Liver (tissue), 8 donors: ENCODE measurements at regions not wholly inside any gene's neighbourhood (a gene's known extent, or its start where the extent isn't known, plus 50 kb on each side); places are given as distances from the start of the nearest gene placed in this dataset.

Experiments
- DNase-seq: peaks from one replicate; pipeline ENCODE4 v3.0.0-alpha.2; 2017; ENCODE audit warnings: low spot score
- H3K27ac ChIP-seq, 2 donors: one replicate each; pipeline ENCODE4 v1.7.0; 2013; ENCODE audit warnings: inconsistent platforms in 2 of 2, low read length in 2 of 2, control low read depth in 1 of 2, low read depth in 1 of 2, mild to moderate bottlenecking in 1 of 2
- H3K27me3 ChIP-seq, 4 donors: one replicate each; pipeline versions ENCODE4 v1.6.1 to v1.7.0; 2013; ENCODE audit warnings: low read length in 3 of 4, inconsistent platforms in 1 of 4, mild to moderate bottlenecking in 1 of 4, moderate library complexity in 1 of 4; ENCODE audit not compliant: control insufficient read depth in 4 of 4, insufficient read depth in 4 of 4
- H3K36me3 ChIP-seq, 4 donors: one replicate each; pipeline versions ENCODE4 v1.6.1 to v1.7.0; 2013; ENCODE audit warnings: low read length in 3 of 4, mild to moderate bottlenecking in 3 of 4, low read depth in 1 of 4, moderate library complexity in 1 of 4; ENCODE audit not compliant: control insufficient read depth in 4 of 4, insufficient read depth in 3 of 4
- H3K4me1 ChIP-seq, 4 donors: one replicate each; pipeline versions ENCODE4 v1.6.1 to v1.7.0; 2013; ENCODE audit warnings: low read length in 3 of 4, mild to moderate bottlenecking in 3 of 4, moderate library complexity in 1 of 4; ENCODE audit not compliant: control insufficient read depth in 4 of 4, insufficient read depth in 4 of 4
- H3K4me3 ChIP-seq, 3 donors: one replicate each; pipeline versions ENCODE4 v1.6.1 to v1.7.0; 2013; ENCODE audit warnings: low read length in 3 of 3, control low read depth in 1 of 3, low read depth in 1 of 3, mild to moderate bottlenecking in 1 of 3
- H3K9ac ChIP-seq, 2 donors: one replicate each; pipeline ENCODE4 v1.7.0; 2013; ENCODE audit warnings: low read length in 2 of 2, mild to moderate bottlenecking in 2 of 2, moderate library complexity in 2 of 2, control low read depth in 1 of 2, low read depth in 1 of 2
- H3K9me3 ChIP-seq, 4 donors: one replicate each; pipeline versions ENCODE4 v1.6.1 to v1.7.0; 2013; ENCODE audit warnings: low read length in 3 of 4; ENCODE audit not compliant: control insufficient read depth in 4 of 4
- ATF3 ChIP-seq: IDR thresholded peaks from 2 replicates; pipeline ENCODE4 v1.6.1; 2016; ENCODE audit warnings: antibody characterized with exemption
- CTCF ChIP-seq: fragments of 150-350 bp; IDR thresholded peaks from 2 replicates; pipeline ENCODE4 v1.5.1; 2017; ENCODE audit warnings: improper control_type of control experiment, low read depth, low read length; ENCODE audit not compliant: missing input control
- EGR1 ChIP-seq, 2 donors: IDR thresholded peaks; 2 replicates each; pipeline ENCODE4 v1.6.1; 2016 to 2018; ENCODE audit warnings: antibody characterized with exemption in 2 of 2, low read depth in 2 of 2
- FOXA1 ChIP-seq: IDR thresholded peaks from 2 replicates; pipeline ENCODE4 v1.6.1; 2016; ENCODE audit warnings: antibody characterized with exemption
- FOXA2 ChIP-seq: IDR thresholded peaks from 2 replicates; pipeline ENCODE4 v1.6.1; 2016; ENCODE audit warnings: antibody characterized with exemption
- GABPA ChIP-seq, 2 donors: IDR thresholded peaks in 1 of 2; conservative IDR thresholded peaks in 1 of 2; 2 replicates each; pipeline ENCODE4 v1.6.1; 2016; ENCODE audit warnings: antibody characterized with exemption in 2 of 2, mild to moderate bottlenecking in 1 of 2, moderate library complexity in 1 of 2
- HNF4A ChIP-seq, 2 donors: conservative IDR thresholded peaks; 2 replicates each; pipeline ENCODE4 v1.6.1; 2016; ENCODE audit warnings: antibody characterized with exemption in 2 of 2, mild to moderate bottlenecking in 2 of 2
- HNF4G ChIP-seq: IDR thresholded peaks from 2 replicates; pipeline ENCODE4 v1.6.1; 2016; ENCODE audit warnings: antibody characterized with exemption
- JUND ChIP-seq, 2 donors: IDR thresholded peaks; 2 replicates each; pipeline ENCODE4 v1.6.1; 2016; ENCODE audit warnings: antibody characterized with exemption in 2 of 2
- MAX ChIP-seq: IDR thresholded peaks from 2 replicates; pipeline ENCODE4 v1.6.1; 2016; ENCODE audit warnings: antibody characterized with exemption
- RAD21 ChIP-seq, 2 donors: IDR thresholded peaks; 2 replicates each; pipeline ENCODE4 v1.6.1; 2016; ENCODE audit warnings: antibody characterized with exemption in 2 of 2, mild to moderate bottlenecking in 2 of 2
- RXRA ChIP-seq, 2 donors: IDR thresholded peaks; 2 replicates each; pipeline ENCODE4 v1.6.1; 2017 to 2018; ENCODE audit warnings: antibody characterized with exemption in 2 of 2, mild to moderate bottlenecking in 1 of 2
- SP1 ChIP-seq: IDR thresholded peaks from 2 replicates; pipeline ENCODE4 v1.6.1; 2018; ENCODE audit warnings: antibody characterized with exemption, mild to moderate bottlenecking
- YY1 ChIP-seq: IDR thresholded peaks from 2 replicates; pipeline ENCODE4 v1.6.1; 2016; ENCODE audit warnings: antibody characterized with exemption, mild to moderate bottlenecking
- WGBS: extraction: QIAGEN DNeasy Blood & Tissue Kit; methylation state at CpG from one replicate; pipeline ENCODE4 v1.1.7; 2013; 5-methylcytosine and 5-hydroxymethylcytosine counted together
- TF ChIP-seq, protein P1 (sequence below): IDR thresholded peaks from 2 replicates; pipeline ENCODE4 v1.6.1; 2016; ENCODE audit warnings: antibody characterized with exemption, mild to moderate bottlenecking
- TF ChIP-seq, protein P2 (sequence below): IDR thresholded peaks from 2 replicates; pipeline ENCODE4 v1.6.1; 2016; ENCODE audit warnings: antibody characterized with exemption
- donor health status: healthy.
- donor health status: healthy.
- donor health status: healthy.
- donor health status: healthy.
- donor health status: healthy.

DNA sequence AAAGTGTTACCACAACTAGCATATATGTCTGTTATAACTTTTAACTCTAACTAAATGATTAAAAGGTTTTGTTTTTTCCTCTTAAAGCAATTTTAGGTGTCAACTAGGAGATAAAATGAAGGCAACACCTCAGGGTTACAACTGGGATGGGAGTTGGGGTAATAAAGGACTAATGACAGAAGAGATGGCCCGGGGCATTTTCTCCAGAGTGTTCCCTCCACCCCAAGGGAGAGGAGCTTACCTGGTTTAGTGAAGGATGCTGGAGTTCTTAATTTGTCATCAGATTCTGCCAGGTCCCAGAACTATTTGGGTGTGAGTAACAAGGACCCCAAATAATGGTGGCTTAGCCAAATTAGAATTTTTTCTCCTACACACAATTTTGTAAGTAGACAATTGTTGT lies 260.3 kb downstream of the CD109 start (continued):
- TF ChIP-seq CTCF (no peak), YY1 (no peak), RXRA (IDR thresholded peaks at IDR 0.05) (no peak)

DNA sequence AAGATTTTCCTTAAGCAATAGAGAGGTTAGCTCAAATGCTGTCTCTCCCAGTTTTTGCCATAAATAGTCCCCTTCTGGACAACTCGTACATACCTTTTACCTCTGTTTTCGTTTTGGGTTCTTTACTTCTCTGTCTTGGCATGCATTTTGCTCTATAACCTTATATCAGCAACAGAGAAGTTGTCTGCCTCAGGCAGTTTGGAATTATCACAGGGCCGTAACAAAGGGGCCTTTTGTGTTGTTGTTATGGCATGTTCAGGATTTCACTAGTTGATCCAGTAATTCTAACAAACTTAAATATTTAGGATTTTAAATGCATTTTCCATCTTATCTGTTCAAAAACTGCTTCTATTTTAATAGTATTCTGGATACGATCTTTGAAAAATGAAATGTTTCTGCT lies 259.8 kb downstream of the CD109 start:
- TF ChIP-seq YY1 (no peak), GABPA (IDR thresholded peaks at IDR 0.05 in 1 of 2, conservative IDR thresholded peaks at IDR 0.05 in 1 of 2) (no peak), HNF4G (no peak), SP1 (no peak), RXRA (IDR thresholded peaks at IDR 0.05) (no peak), ATF3 (no peak), FOXA2 (no peak), JUND (IDR thresholded peaks at IDR 0.05) (no peak), MAX (no peak), FOXA1 (no peak), RAD21 (IDR thresholded peaks at IDR 0.05) (no peak), HNF4A (conservative IDR thresholded peaks at IDR 0.05) (no peak), EGR1 (IDR thresholded peaks at IDR 0.05; ENCODE audit: low read depth in 2 of 2) (no peak)
- TF ChIP-seq, protein P1, sequence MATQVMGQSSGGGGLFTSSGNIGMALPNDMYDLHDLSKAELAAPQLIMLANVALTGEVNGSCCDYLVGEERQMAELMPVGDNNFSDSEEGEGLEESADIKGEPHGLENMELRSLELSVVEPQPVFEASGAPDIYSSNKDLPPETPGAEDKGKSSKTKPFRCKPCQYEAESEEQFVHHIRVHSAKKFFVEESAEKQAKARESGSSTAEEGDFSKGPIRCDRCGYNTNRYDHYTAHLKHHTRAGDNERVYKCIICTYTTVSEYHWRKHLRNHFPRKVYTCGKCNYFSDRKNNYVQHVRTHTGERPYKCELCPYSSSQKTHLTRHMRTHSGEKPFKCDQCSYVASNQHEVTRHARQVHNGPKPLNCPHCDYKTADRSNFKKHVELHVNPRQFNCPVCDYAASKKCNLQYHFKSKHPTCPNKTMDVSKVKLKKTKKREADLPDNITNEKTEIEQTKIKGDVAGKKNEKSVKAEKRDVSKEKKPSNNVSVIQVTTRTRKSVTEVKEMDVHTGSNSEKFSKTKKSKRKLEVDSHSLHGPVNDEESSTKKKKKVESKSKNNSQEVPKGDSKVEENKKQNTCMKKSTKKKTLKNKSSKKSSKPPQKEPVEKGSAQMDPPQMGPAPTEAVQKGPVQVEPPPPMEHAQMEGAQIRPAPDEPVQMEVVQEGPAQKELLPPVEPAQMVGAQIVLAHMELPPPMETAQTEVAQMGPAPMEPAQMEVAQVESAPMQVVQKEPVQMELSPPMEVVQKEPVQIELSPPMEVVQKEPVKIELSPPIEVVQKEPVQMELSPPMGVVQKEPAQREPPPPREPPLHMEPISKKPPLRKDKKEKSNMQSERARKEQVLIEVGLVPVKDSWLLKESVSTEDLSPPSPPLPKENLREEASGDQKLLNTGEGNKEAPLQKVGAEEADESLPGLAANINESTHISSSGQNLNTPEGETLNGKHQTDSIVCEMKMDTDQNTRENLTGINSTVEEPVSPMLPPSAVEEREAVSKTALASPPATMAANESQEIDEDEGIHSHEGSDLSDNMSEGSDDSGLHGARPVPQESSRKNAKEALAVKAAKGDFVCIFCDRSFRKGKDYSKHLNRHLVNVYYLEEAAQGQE, result no peak
- TF ChIP-seq, protein P2, sequence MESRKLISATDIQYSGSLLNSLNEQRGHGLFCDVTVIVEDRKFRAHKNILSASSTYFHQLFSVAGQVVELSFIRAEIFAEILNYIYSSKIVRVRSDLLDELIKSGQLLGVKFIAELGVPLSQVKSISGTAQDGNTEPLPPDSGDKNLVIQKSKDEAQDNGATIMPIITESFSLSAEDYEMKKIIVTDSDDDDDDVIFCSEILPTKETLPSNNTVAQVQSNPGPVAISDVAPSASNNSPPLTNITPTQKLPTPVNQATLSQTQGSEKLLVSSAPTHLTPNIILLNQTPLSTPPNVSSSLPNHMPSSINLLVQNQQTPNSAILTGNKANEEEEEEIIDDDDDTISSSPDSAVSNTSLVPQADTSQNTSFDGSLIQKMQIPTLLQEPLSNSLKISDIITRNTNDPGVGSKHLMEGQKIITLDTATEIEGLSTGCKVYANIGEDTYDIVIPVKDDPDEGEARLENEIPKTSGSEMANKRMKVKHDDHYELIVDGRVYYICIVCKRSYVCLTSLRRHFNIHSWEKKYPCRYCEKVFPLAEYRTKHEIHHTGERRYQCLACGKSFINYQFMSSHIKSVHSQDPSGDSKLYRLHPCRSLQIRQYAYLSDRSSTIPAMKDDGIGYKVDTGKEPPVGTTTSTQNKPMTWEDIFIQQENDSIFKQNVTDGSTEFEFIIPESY, result no peak
- no peaks in the 10 kb centered on the region for H3K36me3 ChIP-seq
- H3K4me3 ChIP-seq, result no peak overlapping the region
- WGBS, result 63% methylated on average over 4 of the region's 4 CpGs
- no peaks in the 10 kb centered on the region for H3K9me3 ChIP-seq
- H3K27me3 ChIP-seq, result no peaks in the 10 kb centered on the region
- no peak overlapping the region for H3K9ac ChIP-seq
- H3K27ac ChIP-seq, result no peak overlapping the region
- no peaks in the 10 kb centered on the region for H3K4me1 ChIP-seq
- DNase-seq, result no peak
